ENCODE measurements at regions not wholly inside any gene's neighbourhood (a gene's known extent, or its start where the extent isn't known, plus 50 kb on each side); places are given as distances from the start of the nearest gene placed in this dataset.
"Not testable (repeated sequence)": the region's sequence is repeated elsewhere in the genome, so short reads cannot be mapped to it uniquely, and the experiment has no call there.

DNA sequence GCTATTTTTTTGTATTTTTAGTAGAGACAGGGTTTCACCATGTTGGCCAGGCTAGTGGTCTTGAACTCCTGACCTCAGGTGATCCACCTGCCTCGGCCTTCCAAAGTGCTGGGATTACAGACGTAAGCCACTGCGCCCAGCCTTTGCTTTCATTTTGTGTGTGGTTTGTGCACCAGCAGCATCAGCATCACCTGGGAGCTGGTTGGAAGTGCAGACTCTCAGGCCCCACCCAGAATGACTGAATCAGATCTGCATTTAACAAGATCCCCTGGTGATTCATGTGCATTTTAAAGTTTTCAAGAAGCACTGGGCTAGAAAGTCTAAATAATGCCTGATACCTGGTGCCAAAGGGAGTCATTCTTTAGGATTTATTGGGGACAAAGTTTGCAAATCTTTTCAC is 73.4 kb upstream of the BNIP2 start:
- whole genome bisulfite sequencing, 2 donors: 64 to 75% methylated on average over 3 of the region's 3 CpGs
- Histone ChIP-seq H3K36me3 (no peaks in the 10 kb centered on the region), H3K4me3 (no peak overlapping the region), H3K27ac (no peak overlapping the region), H3K4me1 (no peaks in the 10 kb centered on the region), H3K9me3 (no peaks in the 10 kb centered on the region), H3K27me3 (peaks cover 0 to 11% of the 10 kb centered on the region in 2 donors)
- TF ChIP-seq EP300 (IDR thresholded peaks at IDR 0.05) (no peak), POLR2A (IDR thresholded peaks at IDR 0.05) (no peak)
- TF ChIP-seq, protein P1, sequence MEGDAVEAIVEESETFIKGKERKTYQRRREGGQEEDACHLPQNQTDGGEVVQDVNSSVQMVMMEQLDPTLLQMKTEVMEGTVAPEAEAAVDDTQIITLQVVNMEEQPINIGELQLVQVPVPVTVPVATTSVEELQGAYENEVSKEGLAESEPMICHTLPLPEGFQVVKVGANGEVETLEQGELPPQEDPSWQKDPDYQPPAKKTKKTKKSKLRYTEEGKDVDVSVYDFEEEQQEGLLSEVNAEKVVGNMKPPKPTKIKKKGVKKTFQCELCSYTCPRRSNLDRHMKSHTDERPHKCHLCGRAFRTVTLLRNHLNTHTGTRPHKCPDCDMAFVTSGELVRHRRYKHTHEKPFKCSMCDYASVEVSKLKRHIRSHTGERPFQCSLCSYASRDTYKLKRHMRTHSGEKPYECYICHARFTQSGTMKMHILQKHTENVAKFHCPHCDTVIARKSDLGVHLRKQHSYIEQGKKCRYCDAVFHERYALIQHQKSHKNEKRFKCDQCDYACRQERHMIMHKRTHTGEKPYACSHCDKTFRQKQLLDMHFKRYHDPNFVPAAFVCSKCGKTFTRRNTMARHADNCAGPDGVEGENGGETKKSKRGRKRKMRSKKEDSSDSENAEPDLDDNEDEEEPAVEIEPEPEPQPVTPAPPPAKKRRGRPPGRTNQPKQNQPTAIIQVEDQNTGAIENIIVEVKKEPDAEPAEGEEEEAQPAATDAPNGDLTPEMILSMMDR (IDR thresholded peaks at IDR 0.05): no peak
- DNase-seq (ENCODE audit: low spot score in 2 of 2): no peak

DNA sequence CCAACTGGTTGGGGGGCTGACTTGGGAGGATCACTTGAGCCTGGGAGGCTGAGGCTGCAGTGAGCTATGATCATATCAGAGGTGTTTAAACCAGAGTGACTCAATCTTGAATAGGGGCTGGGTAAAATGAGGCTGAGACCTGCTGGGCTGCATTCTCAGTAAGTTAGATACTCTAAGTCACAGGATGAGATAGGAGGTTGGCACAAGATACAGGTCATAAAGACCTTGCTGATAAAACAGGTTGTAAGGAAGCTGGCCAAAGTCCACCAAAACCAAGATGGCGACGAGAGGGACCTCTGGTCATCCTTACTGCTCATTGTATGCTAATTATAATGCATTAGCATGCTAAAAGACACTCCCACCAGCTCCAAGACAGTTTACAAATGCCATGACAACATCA is 71.1 kb upstream of the BNIP2 start:
- H3K27me3 ChIP-seq: peaks cover 0 to 11% of the 10 kb centered on the region in 2 donors
- 84 to 89% methylated on average over 2 of the region's 2 CpGs for WGBS, 2 donors
- not testable (repeated sequence) for H3K27ac ChIP-seq; DNase-seq (ENCODE audit: low spot score in 2 of 2); H3K4me3 ChIP-seq; H3K9me3 ChIP-seq; H3K4me1 ChIP-seq; H3K36me3 ChIP-seq

- DNase-seq (ENCODE audit: low spot score in 2 of 2): no peak
- H3K27me3 ChIP-seq: peaks cover 0 to 21% of the 10 kb centered on the region in 2 donors
- no peaks in the 10 kb centered on the region for H3K36me3 ChIP-seq
- 55 to 64% methylated on average over 7 of the region's 7 CpGs for WGBS, 2 donors
- no peak for TF ChIP-seq EP300 (IDR thresholded peaks at IDR 0.05)
- TF ChIP-seq POLR2A (IDR thresholded peaks at IDR 0.05): no peak
- TF ChIP-seq, protein P1 (IDR thresholded peaks at IDR 0.05): peak in 1 of 5 experiments; percentile 6
- H3K9me3 ChIP-seq: no peaks in the 10 kb centered on the region
- H3K4me3 ChIP-seq: no peak overlapping the region
- no peaks in the 10 kb centered on the region for H3K4me1 ChIP-seq
- no peak overlapping the region for H3K27ac ChIP-seq
These were observed 62.7 kb upstream of the BNIP2 start for GRCh38 chr15:59751552-59752413.

DNA sequence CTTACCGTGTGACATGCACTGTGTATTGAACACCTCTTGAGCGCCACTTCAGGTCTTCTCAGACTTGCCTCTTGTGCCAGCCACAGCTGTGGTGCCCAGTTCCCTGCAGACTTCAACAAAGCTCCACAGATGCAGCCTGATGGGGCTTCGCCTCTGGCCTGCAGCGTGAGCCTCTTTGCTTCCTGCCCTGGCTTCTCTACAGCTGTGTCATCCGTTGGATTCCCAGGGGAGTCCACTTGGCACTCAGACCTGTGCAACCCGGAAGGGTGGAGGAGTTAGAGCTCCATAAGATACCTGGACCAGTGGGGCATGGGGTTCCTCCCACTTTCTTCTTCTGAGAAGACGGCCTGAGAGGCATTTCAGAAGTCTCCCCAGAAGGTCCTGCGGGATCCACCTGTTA is 57.7 kb upstream of the BNIP2 start:
- peaks cover 0 to 39% of the 10 kb centered on the region in 2 donors for H3K27me3 ChIP-seq
- no peaks in the 10 kb centered on the region for H3K36me3 ChIP-seq
- peaks cover 0 to 7% (median 0%) of the 10 kb centered on the region in 4 donors for H3K9me3 ChIP-seq
- no peak overlapping the region for H3K27ac ChIP-seq
- WGBS, 2 donors: 79 to 82% methylated on average over 6 to 8 of the region's 8 CpGs
- H3K4me1 ChIP-seq: no peaks in the 10 kb centered on the region
- H3K4me3 ChIP-seq: no peak overlapping the region
- TF ChIP-seq POLR2A (IDR thresholded peaks at IDR 0.05) (no peak), EP300 (IDR thresholded peaks at IDR 0.05) (no peak)
- TF ChIP-seq, protein P1 (IDR thresholded peaks at IDR 0.05): no peak
- no peak for DNase-seq (ENCODE audit: low spot score in 2 of 2)

- DNase-seq (ENCODE audit: low spot score in 2 of 2): no peak
- H3K27me3 ChIP-seq: peaks cover 0 to 22% of the 10 kb centered on the region in 2 donors
- H3K27ac ChIP-seq: no peak overlapping the region
- H3K4me1 ChIP-seq: no peaks in the 10 kb centered on the region
- 31 to 34% methylated on average over 12 of the region's 12 CpGs for WGBS, 2 donors
- H3K9me3 ChIP-seq: peaks cover 0 to 7% (median 0%) of the 10 kb centered on the region in 4 donors
- TF ChIP-seq POLR2A (IDR thresholded peaks at IDR 0.05) (no peak), EP300 (IDR thresholded peaks at IDR 0.05) (no peak)
- TF ChIP-seq, protein P1 (IDR thresholded peaks at IDR 0.05): no peak
- H3K36me3 ChIP-seq: no peaks in the 10 kb centered on the region
- H3K4me3 ChIP-seq: no peak overlapping the region
These were observed 52.3 kb upstream of the BNIP2 start for GRCh38 chr15:59741274-59741906.

Data from tibial nerve (tissue), 4 donors.